HG03066 (cell line): ENCODE measurements at regions not wholly inside any gene's neighbourhood (a gene's known extent, or its start where the extent isn't known, plus 50 kb on each side); places are given as distances from the start of the nearest gene placed in this dataset.

Experiments
- ATAC-seq: cut with Tn5 transposase; IDR thresholded peaks from one replicate; pipeline ENCODE4 v1.9.1; 2021; ENCODE audit warnings: low read depth; ENCODE audit not compliant: unreplicated experiment

DNA sequence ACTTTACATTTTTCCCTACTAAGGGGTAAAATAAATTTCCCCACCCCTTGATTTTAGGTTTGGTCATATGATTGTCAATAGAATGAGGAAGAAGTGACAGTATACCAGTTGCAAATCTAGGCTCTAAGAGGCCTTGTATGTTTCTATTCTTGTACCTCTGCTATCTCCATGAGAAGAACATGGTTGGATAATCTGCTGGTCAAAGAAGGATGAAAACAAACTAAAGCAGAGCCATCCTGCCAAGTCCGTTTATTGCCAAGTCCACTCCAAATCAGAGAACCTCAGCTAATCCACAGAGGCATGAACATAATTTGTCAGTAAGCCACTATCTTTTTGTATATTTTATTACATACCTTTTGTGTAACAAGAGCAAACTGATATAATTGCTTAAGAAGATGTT, 98.0 kb downstream of the CRPPA start:
- no peak for ATAC-seq

DNA sequence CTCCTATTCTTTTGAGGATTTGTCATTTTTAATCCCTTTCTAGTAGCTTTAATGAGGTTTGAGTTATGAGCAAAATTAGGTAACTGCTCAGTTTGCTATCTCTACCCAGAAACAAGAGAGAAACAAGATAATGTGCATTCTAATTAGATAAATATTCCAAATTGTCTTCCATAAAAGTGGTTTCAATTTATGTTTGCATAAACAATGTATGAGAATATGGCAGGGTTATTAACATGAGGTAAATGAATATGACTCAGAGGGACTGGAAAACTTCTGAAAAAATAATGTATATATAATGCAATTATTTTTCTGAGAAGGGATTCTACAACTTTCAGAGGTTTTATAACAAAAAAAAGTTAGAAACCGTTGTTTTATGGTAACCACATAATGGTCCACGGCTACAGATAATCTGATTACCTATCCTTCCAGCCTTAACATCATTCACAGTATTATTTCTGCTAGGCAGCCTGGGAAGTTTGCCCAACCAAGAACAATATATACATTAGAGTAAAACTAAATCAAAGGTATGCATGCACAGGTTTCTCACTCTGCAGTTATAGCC, 101.2 kb downstream of the CRPPA start:
- no peak for ATAC-seq

DNA sequence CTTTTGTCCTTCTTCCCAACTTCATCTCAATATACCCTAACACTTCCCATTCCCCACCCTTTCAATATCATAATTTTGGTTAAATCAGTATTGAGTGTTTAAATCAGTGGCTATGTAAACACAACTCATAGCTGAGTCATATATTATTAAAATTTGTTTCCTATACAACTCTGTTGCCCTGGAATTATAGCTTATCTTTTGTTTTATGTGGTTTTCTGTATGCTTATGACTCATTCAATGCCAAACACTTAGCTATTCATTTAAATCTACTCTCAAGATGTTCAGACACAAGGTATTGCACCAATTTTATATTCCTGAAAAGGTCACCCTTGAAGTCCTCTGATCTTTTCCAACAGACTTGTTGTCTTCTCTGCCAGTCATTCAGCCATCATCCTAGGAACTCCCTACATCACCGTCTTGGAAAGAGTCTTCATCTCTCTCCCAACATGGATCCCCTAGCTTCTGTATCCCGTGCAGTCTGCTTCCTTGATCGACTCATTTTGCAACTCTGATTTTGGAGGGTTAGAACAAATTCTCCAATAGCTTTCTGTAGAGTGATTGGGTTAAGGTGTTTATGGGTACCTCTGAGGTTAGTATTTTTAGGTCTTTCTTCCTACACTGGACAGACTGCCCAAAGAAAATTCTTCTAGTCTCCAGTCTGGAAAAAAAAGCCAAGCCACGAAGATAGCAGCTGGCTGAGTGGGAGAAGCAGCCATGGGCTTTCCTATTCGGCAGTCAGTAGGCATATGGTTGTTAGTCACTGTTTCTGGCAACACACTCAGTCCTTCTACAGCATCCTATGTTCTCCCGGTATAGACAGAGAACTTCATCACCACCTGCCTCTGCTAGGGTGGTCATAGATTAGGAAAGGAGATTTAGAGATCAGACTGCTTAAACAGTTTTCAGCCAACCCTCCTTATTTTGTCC, 102.1 kb downstream of the CRPPA start:
- no peak for ATAC-seq

DNA sequence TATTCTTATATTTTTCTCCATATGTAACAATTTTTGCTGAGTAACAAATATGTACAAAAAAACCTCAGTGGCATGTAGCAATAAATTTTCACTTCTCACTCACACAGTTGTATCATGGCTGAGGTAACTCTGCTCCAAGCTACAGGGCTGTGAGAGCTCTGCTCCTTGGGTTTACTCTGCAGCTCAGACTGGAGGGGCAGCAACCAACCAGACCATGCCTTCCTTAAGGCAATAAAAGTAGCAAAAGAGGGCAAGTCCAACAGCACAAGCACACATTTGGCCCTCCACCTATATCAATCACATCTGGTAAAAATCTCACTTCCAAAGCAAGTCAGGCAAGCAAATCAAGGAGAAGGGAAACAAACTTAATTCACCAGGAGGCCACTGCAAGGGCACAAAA, 102.9 kb downstream of the CRPPA start:
- ATAC-seq = no peak

DNA sequence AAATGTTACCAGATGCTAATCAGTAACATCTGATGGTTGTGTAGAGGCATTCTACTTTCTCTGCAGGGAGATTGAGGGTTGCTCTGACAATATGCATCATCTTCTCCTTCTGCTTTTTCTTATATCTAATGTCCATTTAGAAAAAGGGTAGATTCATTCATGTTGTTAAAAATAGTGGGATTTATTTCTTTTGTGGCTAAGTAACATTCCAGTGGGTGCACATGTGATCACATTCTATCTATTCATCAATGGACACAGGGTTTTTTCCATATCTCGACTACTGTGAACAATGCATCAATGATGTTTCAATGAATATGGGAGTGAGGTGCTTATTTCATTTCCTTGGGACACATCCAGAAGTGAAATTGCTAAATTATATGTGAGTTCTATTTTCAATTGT, 103.9 kb downstream of the CRPPA start:
- ATAC-seq = no peak

DNA sequence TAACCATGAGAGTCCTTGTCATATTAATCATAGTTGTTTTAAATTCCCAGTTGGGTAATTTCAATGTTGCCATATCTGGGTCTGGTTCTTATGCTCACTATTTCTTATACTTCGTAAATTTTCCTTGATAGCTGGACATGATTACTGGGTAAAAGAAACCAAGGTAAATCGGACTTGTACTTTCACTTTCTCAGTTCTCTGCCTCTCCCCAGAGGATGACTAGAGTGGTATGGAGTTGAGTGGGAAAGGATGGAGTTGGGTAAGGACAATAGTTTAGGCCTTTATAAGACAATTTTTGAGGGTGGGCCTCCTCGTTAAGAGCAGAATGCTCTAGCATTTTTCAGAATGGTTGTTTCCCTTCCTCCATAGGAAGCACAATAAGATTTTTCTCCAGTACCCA, 106.1 kb downstream of the CRPPA start:
- no peak for ATAC-seq

DNA sequence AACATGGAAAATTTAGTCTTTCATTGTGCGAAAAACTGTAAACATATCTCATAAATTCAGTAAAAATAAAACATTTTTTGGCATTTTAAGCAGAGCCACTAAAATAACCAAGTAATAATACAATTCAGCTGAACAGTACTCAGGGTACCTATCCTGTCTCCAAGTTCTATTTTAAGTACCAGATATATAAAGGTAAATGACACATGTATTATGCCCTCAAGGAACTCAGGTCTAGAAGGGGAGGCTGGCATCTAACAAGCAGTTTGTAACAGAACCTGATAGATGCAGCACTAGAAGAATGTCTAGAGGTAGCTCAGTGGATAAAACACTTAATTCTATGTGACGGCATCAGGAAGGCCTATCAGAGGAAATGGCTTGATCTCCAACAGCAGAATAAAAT, 112.2 kb downstream of the CRPPA start:
- no peak for ATAC-seq

DNA sequence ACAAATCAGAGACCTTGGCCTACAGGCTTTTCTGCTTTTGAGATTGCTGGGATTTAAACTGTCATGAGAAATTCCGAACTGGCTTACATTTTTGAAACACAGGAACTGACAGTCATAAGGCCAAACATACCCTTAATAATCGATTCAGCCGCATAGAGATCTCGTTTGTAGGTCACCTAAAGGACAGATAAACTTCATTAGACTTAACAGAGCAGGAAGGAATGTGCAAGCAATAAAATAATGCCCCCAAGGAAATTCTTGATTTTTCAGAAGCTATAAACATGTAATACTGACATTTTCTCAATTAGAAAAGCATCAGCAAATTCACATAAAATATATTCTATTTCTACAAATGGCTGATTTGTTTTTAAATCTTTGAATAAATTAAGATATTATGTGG, 120.0 kb downstream of the CRPPA start:
- ATAC-seq = no peak

DNA sequence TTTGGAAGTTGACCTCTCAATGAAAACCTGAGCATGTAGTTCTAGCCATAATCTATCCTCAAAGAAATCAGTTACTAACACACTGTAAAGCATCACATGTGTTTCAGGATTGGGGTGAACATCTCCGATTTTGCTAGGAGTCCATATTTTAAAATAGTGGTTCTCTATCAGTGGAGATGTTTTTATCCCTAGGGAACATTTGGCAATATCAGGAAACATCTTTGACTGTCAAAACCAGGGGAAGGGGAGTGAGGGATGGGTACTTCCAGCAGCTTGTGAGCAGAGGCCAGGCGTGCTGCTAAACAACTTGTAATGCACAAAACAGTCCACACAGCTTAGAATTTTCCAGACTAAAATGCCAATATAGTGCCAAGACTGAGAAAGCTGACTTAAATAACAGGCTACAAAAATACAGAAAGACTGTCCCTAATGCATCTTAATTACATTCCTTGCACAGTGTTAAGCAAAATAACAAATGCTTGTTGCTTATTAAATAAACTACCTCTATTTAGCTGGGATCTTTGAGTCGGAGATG, 120.9 kb downstream of the CRPPA start:
- no peak for ATAC-seq

DNA sequence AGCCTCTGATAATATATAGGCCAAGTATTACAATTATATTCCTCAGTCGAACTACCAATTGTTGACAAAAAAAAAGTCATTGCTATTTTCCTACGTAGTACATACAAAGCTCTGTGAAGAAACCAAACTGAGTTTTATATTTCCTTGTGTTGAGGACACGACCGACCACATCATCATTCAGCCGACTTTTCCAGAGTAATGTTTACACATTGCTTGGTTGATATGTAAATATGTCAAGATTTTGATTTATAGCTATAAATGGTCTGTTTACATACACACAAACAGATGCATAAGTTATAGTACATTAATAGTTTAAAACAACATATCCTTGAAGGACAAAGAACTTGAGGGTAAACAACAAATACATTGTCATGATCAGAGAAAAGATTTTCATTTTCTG, 121.5 kb downstream of the CRPPA start:
- ATAC-seq = no peak

DNA sequence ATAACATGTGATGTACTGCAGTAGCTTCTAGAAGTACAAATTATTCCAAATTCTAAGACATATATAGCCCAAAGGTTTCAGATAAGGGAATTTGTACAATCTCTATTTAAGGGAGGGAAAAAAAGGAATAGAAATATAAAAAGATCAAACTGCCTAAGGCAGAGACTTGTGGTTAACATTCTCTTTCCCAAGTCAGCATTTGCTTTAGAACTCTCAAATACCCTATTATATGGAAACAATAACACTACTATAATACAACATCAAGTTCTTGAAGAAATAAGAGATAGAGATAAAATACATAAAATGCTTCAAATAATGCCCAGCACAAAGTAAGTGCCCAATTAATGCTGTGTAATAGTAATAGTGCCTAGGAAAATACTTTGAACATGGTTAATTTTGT, 123.1 kb downstream of the CRPPA start:
- no peak for ATAC-seq

DNA sequence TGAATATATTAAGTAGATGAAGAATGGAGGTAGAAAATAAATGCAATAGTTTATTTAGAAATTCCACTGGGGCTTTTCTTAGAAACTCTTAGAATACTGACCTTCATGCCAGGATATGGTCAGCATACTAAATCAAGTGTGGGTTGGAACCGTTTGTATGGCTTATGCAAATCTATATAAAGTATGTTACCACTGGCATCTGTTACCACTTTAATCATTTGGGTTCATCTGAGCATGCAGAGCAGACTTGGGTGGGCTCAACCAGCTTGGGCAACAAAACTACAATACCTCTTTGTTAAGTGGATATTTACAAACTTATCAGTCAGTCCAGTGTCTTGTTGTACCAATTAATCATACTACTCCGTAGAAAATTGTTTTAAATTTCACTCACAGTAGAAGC, 125.8 kb downstream of the CRPPA start:
- ATAC-seq = no peak

DNA sequence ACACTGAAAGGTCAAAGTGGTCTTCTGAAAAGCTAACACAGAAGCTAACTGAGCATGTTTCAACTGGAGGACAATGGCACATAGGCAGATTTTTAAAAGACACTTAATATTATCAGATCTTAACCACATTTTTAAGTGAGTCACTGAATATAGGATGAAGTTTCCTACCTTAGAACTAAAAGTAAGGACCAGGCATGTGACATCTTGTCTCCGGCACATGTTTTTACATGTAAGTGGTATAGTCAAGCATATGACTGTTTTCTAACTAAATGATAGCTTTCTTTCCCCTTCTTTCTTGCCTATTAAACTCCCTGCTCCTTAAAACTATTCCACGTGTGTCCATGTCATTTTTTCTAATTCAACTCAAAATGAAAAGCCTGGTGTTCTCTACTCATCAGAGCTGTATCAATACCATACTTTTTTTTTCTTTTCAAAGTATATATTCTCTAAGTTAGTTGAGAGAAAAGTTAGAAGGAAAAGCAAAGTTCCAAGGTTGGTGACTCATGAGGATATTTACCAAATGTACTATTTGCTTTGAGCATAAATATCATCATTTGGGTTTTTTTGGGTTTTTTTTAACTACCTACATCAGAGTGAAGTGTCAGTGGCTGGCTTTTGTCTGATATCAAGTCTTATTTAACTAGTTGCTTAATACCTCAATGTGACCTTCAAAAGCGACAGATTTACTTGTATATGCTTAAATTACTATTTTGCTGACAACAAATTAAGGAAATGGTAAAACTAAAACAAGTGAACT, 127.5 kb downstream of the CRPPA start:
- no peak for ATAC-seq

DNA sequence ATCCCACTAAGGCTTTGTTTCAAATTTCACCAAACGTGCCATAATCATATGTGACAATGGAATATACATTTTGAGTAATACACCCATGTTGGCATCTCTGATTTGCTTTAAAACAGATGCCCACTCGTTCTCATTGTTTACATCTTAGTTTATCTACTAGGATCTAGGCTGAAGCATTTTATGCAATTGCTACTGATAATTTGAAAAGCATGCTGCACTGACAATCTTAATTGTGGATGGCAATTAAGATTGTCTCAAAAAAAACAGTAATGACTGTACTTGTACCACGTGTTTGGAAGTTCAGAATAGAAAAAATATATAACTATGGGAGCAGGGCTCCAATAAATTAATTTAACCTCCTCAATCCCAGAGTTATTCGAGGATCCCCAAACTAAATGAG, 136.8 kb downstream of the CRPPA start:
- ATAC-seq = no peak

DNA sequence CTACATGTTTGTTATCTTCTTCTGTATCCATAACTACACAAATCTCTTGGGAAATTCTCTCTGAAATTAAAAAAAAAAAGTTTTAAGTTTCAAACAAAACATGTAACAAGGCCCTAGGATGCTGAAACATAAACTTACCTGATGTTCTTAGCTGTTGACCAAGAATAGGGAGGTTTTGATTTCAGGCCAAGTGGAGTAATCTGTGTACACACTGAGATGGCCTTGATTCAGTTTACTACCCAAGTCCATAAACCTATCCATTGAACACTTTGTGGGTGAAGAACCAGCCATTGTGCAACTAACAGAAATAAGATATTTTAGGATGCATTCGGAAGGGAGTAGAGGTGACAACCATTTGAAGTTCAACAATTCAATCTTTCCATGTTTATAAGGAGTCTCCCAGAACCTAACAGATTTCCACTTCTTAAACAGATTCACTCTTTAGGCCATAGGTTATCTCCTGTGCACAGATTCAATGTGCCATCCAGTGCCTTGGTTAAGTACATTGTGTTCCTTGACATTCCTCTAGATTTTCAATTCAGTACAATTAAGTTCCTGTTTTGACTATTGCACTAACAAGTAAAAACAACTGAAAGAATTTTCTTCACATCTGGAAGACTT, 143.1 kb downstream of the CRPPA start:
- no peak for ATAC-seq

DNA sequence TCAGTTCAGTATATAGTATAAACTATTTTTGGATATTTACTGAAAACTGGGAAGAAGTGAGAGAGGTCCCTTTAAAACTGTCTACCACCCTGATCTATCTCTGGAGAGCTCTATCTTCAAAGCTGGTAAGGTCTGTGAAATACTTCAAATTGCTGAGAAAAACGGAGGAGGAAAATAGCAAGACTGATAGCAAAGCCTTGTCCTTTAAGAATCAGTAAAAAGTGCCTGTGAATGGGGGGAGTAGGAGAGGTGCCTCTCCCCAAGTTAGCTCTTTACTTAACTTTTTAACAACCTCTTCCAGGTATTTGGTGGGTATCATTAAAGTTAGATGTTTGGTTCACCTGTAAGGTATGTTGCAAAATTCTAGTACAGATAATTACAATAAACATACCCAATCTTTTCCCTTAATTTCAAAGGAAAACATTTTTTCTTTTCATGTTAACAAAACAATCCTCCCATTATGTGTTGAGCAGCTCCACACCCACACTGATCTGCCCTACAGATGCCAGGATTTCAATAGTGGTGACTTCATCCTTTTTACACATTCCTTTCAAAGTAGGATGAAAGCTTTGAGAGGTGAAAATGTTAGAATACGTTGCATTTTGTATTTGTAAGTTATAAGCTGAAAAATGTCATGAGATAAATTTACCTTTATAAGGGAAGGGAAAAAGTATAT, 149.2 kb downstream of the CRPPA start:
- ATAC-seq = no peak

DNA sequence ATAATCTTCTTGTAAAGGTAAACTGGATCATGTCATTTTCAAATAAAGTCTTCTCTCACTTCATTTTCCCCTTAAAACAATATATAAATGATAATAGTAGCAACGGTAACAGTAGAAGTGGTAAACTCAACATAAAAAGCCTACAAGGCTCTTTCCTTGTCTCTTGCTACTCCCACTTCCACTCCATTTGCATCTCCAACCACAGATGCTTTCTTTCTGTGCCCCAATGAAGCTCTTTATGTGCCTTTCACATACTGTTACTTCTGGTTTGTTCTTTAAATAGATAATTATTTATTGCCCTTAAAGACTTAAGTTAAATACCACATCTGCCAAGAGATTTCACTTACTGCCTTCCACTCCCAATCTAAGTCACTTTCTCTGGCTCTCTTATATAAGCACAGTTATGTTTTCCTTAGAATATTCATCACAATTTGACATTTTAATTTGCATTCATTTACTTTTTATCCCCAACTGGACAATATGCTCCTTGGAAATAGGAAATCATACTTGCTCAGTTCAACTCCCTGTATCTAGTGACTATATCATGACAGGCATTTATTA, 149.9 kb downstream of the CRPPA start:
- no peak for ATAC-seq

DNA sequence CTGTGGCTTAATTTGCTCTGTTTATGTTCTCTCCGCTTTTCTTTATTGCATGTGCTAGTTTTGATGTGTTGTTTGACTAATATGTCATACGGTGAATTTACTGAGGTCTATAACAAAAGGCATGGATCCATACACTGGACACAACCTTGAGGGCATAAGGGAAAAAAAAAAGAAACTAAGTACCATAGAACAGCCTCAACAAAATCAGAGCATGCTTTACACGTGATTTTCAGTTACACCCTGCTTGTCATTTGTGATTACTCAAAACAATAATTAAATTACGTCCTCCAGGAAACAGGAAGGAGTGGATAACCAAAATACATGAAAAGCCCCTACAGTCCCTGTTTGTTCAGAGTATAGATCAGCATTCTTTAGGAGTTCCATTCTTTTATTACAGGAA, 150.5 kb downstream of the CRPPA start:
- no peak for ATAC-seq

DNA sequence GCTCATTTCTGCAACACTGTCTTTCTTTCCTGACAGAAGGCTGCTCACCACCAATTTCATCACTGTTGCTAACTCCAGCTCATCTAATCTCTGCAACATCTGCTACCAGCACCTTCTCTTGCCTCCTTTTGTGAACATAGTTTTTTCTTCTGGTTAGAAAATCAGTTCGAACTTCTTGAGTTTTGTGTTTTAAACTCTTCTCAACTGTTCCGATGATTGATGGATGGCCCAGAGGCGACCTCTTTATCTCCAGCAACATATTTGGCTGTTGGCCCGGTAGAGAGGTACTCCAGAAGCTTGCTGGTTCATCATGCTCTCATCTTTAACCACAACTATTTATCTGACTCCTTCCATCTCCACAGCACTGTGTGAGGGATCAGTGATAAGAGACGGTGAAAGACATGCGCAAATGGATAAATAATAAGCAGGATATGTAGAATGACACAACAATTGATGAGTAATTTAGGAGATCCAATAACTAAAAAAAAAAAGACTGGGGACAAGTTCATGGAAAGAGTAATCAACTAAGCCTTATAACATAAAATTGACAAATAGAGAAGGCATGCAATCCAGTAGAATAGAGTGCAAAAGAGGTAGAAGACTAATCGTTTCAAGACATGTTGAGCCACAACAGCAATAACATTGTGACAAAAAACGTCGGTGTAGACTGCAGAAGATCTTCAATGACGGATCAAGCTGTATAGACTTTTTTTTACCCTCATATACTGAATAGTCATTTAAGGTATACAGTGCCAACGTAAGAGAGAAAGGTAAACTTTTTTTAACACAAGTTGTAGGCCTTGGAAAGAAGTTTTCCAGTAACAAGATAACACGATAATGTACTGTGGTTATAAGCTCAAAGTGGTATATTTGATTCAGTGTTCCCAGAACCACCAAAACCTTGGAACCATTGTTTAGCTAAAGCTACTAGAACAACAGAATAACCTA, 152.2 kb downstream of the CRPPA start:
- no peak for ATAC-seq
